ENCODE measurements at regions not wholly inside any gene's neighbourhood (a gene's known extent, or its start where the extent isn't known, plus 50 kb on each side); places are given as distances from the start of the nearest gene placed in this dataset.

GRCh38 chr9:7980691-7981289 is 181.2 kb upstream of the DMAC1 start:
- no peak for TF ChIP-seq CTCF (IDR thresholded peaks at IDR 0.05; ENCODE audit: poor library complexity, severe bottlenecking)
- no peak for TF ChIP-seq POLR2AphosphoS5 (IDR thresholded peaks at IDR 0.05)
- no peak for TF ChIP-seq TAF1 (IDR thresholded peaks at IDR 0.05; ENCODE audit: low read depth)
- TF ChIP-seq EP300 (conservative IDR thresholded peaks at IDR 0.05; ENCODE audit: poor library complexity, severe bottlenecking): no peak
- TF ChIP-seq EZH2 (IDR thresholded peaks at IDR 0.05; ENCODE audit: borderline replicate concordance, insufficient read depth, low read length, poor library complexity, severe bottlenecking): no peak
- TF ChIP-seq REST (IDR thresholded peaks at IDR 0.05; ENCODE audit: borderline replicate concordance): no peak
- TF ChIP-seq SMC3 (conservative IDR thresholded peaks at IDR 0.05; ENCODE audit: poor library complexity): no peak
- TF ChIP-seq RAD21 (conservative IDR thresholded peaks at IDR 0.05): no peak
